HG02588 (cell line): ENCODE measurements at regions not wholly inside any gene's neighbourhood (a gene's known extent, or its start where the extent isn't known, plus 50 kb on each side); places are given as distances from the start of the nearest gene placed in this dataset.

Experiments
- ATAC-seq: cut with Tn5 transposase; IDR thresholded peaks from one replicate; pipeline ENCODE4 v1.9.1; 2021; ENCODE audit warnings: mild to moderate bottlenecking, moderate library complexity; ENCODE audit not compliant: unreplicated experiment

- ATAC-seq = no peak
Observed at GRCh38 chr18:64888956-64889355, 740.1 kb upstream of the LINC00305 start.

GRCh38 chr18:64886995-64887394 lies 738.1 kb upstream of the LINC00305 start:
- no peak for ATAC-seq

GRCh38 chr18:64882896-64883295 lies 734.0 kb upstream of the LINC00305 start:
- no peak for ATAC-seq

- no peak for ATAC-seq
Observed at GRCh38 chr18:64876833-64877232, 727.9 kb upstream of the LINC00305 start.

GRCh38 chr18:64872710-64873458 lies 724.0 kb upstream of the LINC00305 start:
- ATAC-seq = no peak

- ATAC-seq = no peak
Observed at GRCh38 chr18:64854112-64854511, 705.2 kb upstream of the LINC00305 start.

GRCh38 chr18:64852281-64852680 lies 703.4 kb upstream of the LINC00305 start:
- no peak for ATAC-seq

GRCh38 chr18:64851726-64852125 lies 702.8 kb upstream of the LINC00305 start:
- ATAC-seq = no peak

- ATAC-seq = no peak
Observed at GRCh38 chr18:64850791-64851190, 701.9 kb upstream of the LINC00305 start.

- no peak for ATAC-seq
Observed at GRCh38 chr18:64840911-64841701, 692.2 kb upstream of the LINC00305 start.

GRCh38 chr18:64810354-64810753 lies 661.5 kb upstream of the LINC00305 start:
- no peak for ATAC-seq

GRCh38 chr18:64809801-64810200 lies 660.9 kb upstream of the LINC00305 start:
- no peak for ATAC-seq

- no peak for ATAC-seq
Observed at GRCh38 chr18:64807560-64807959, 658.7 kb upstream of the LINC00305 start.

GRCh38 chr18:64806691-64807090 lies 657.8 kb upstream of the LINC00305 start:
- ATAC-seq = no peak

GRCh38 chr18:64806232-64806631 lies 657.3 kb upstream of the LINC00305 start:
- ATAC-seq = no peak

- no peak for ATAC-seq
Observed at GRCh38 chr18:64803471-64803870, 654.6 kb upstream of the LINC00305 start.

GRCh38 chr18:64800151-64800550 lies 651.3 kb upstream of the LINC00305 start:
- no peak for ATAC-seq

- ATAC-seq = no peak
Observed at GRCh38 chr18:64799376-64799775, 650.5 kb upstream of the LINC00305 start.

- ATAC-seq = no peak
Observed at GRCh38 chr18:64791236-64791635, 642.3 kb upstream of the LINC00305 start.

GRCh38 chr18:64785686-64786085 lies 636.8 kb upstream of the LINC00305 start:
- no peak for ATAC-seq

GRCh38 chr18:64777556-64777955 lies 628.7 kb upstream of the LINC00305 start:
- ATAC-seq = no peak

- ATAC-seq = no peak
Observed at GRCh38 chr18:64765908-64766307, 617.0 kb upstream of the LINC00305 start.
